HG03457 (cell line): ENCODE measurements at regions not wholly inside any gene's neighbourhood (a gene's known extent, or its start where the extent isn't known, plus 50 kb on each side); places are given as distances from the start of the nearest gene placed in this dataset.

Experiments
- ATAC-seq: cut with Tn5 transposase; IDR thresholded peaks from one replicate; pipeline ENCODE4 v1.9.1; 2021; ENCODE audit warnings: moderate number of reproducible peaks; ENCODE audit not compliant: unreplicated experiment

GRCh38 chr13:39159393-39159792 is 121.1 kb downstream of the NHLRC3 start:
- no peak for ATAC-seq

GRCh38 chr13:39159846-39160370 is 121.7 kb downstream of the NHLRC3 start:
- no peak for ATAC-seq

- no peak for ATAC-seq
Observed at GRCh38 chr13:39167018-39167417, 128.8 kb downstream of the NHLRC3 start.

GRCh38 chr13:39170711-39171110 is 132.5 kb downstream of the NHLRC3 start:
- no peak for ATAC-seq

GRCh38 chr13:39185326-39185725 is 147.1 kb downstream of the NHLRC3 start:
- ATAC-seq = no peak

GRCh38 chr13:39186205-39186875 is 148.1 kb downstream of the NHLRC3 start:
- no peak for ATAC-seq

- no peak for ATAC-seq
Observed at GRCh38 chr13:39189778-39190177, 151.5 kb downstream of the NHLRC3 start.

GRCh38 chr13:39196965-39197646 is 158.8 kb downstream of the NHLRC3 start:
- no peak for ATAC-seq

GRCh38 chr13:39197647-39198007 is 159.4 kb downstream of the NHLRC3 start:
- ATAC-seq = no peak

- no peak for ATAC-seq
Observed at GRCh38 chr13:39200249-39200910, 162.1 kb downstream of the NHLRC3 start.

- no peak for ATAC-seq
Observed at GRCh38 chr13:39201180-39201579, 162.9 kb downstream of the NHLRC3 start.

- ATAC-seq = no peak
Observed at GRCh38 chr13:39202746-39203145, 164.5 kb downstream of the NHLRC3 start.

GRCh38 chr13:39208636-39209035 is 170.4 kb downstream of the NHLRC3 start:
- ATAC-seq = no peak

GRCh38 chr13:39209731-39210531 is 171.7 kb downstream of the NHLRC3 start:
- no peak for ATAC-seq

- ATAC-seq = no peak
Observed at GRCh38 chr13:39210961-39211534, 172.8 kb downstream of the NHLRC3 start.

GRCh38 chr13:39215971-39216370 is 177.7 kb downstream of the NHLRC3 start:
- no peak for ATAC-seq

- ATAC-seq = no peak
Observed at GRCh38 chr13:39217471-39217870, 179.2 kb downstream of the NHLRC3 start.

- ATAC-seq = no peak
Observed at GRCh38 chr13:39224671-39225240, 186.5 kb downstream of the NHLRC3 start.

- ATAC-seq = no peak
Observed at GRCh38 chr13:39225860-39226259, 187.6 kb downstream of the NHLRC3 start.

GRCh38 chr13:39226359-39226758 is 188.1 kb downstream of the NHLRC3 start:
- no peak for ATAC-seq
